ENCODE measurements at regions not wholly inside any gene's neighbourhood (a gene's known extent, or its start where the extent isn't known, plus 50 kb on each side); places are given as distances from the start of the nearest gene placed in this dataset.

DNA sequence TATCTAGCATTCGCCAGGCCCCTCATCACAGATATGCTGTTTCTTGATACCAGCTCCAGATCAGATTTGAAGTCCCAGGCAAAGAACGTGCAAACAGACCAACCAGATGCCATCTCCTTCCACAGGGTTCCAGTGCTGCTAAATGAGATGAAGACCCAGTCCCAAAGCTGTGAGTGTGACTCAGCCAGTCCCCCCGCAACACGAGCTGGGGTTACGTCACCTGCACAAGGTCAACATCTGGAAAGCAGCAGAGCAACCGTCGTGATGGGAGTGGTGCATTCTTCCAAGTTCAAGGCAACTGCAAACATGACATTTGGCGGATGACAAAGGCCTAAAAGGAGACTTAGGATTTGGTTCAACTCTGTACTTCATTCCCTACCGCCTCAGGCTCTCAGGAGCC is 69.6 kb upstream of the TIAM1 start:
- POLR2A ChIA-PET = no interaction called here
- CTCF ChIA-PET = no interaction called here
- TF ChIP-seq ARNT (IDR thresholded peaks at IDR 0.05) (no peak), LEF1 (IDR thresholded peaks at IDR 0.05; ENCODE audit: borderline replicate concordance) (no peak), HDGF (IDR thresholded peaks at IDR 0.05; ENCODE audit: borderline replicate concordance) (no peak), FOXA1 (IDR thresholded peaks at IDR 0.05) (no peak), SP1 (IDR thresholded peaks at IDR 0.05) (no peak), SUZ12 (IDR thresholded peaks at IDR 0.05) (no peak), CTBP1 (IDR thresholded peaks at IDR 0.05; ENCODE audit: borderline replicate concordance) (no peak), PKNOX1 (IDR thresholded peaks at IDR 0.05) (no peak)
- no peak for DNase-seq (ENCODE audit: extremely low spot score)

- no peak for TF ChIP-seq ZNF384 (IDR thresholded peaks at IDR 0.05)
- TF ChIP-seq BHLHE40 (IDR thresholded peaks at IDR 0.05; ENCODE audit: borderline replicate concordance) = no peak
- no peak for TF ChIP-seq SUZ12 (IDR thresholded peaks at IDR 0.05)
- no peak for TF ChIP-seq CTBP1 (IDR thresholded peaks at IDR 0.05; ENCODE audit: borderline replicate concordance)
- no peak for TF ChIP-seq PKNOX1 (IDR thresholded peaks at IDR 0.05)
- no peak for TF ChIP-seq ARNT (IDR thresholded peaks at IDR 0.05)
- no peak for TF ChIP-seq TARDBP (IDR thresholded peaks at IDR 0.05)
- no peak for TF ChIP-seq HDGF (IDR thresholded peaks at IDR 0.05; ENCODE audit: borderline replicate concordance)
- TF ChIP-seq FOXM1 (IDR thresholded peaks at IDR 0.05; ENCODE audit: borderline replicate concordance) = no peak
- no peak for DNase-seq (ENCODE audit: extremely low spot score)
- CTCF ChIA-PET = interaction anchor here (0.7 kb wide), 1 partner anchor 175 kb away, joined by 3 read pairs; no protein-coding TSS in a partner anchor
Measured at GRCh38 chr21:31410499-31411131, 66.6 kb upstream of the TIAM1 start.

GRCh38 chr21:31409831-31410487 is 65.9 kb upstream of the TIAM1 start:
- DNase-seq (ENCODE audit: extremely low spot score) = no peak
- ChIA-PET CTCF (no interaction called here), POLR2A (no interaction called here)
- TF ChIP-seq SP1 (IDR thresholded peaks at IDR 0.05) (no peak), CTBP1 (IDR thresholded peaks at IDR 0.05; ENCODE audit: borderline replicate concordance) (no peak), ARNT (IDR thresholded peaks at IDR 0.05) (no peak), ZNF384 (IDR thresholded peaks at IDR 0.05) (no peak), NFRKB (IDR thresholded peaks at IDR 0.05) (no peak), FOXK2 (IDR thresholded peaks at IDR 0.05) (no peak), ELF4 (IDR thresholded peaks at IDR 0.05) (no peak), SUZ12 (IDR thresholded peaks at IDR 0.05) (no peak), HDGF (IDR thresholded peaks at IDR 0.05; ENCODE audit: borderline replicate concordance) (no peak)

More at GRCh38 chr21:31410499-31411131, 66.6 kb upstream of the TIAM1 start:
- POLR2A ChIA-PET = no interaction called here

GRCh38 chr21:31408301-31409088 is 64.4 kb upstream of the TIAM1 start:
- TF ChIP-seq SP1 (IDR thresholded peaks at IDR 0.05) (no peak), L3MBTL2 (conservative IDR thresholded peaks at IDR 0.05) (no peak), HDGF (IDR thresholded peaks at IDR 0.05; ENCODE audit: borderline replicate concordance) (no peak), ZNF384 (IDR thresholded peaks at IDR 0.05) (no peak), LEF1 (IDR thresholded peaks at IDR 0.05; ENCODE audit: borderline replicate concordance) (no peak), ELF4 (IDR thresholded peaks at IDR 0.05) (no peak), ARNT (IDR thresholded peaks at IDR 0.05) (no peak), FOXK2 (IDR thresholded peaks at IDR 0.05) (no peak), FOXM1 (IDR thresholded peaks at IDR 0.05; ENCODE audit: borderline replicate concordance) (no peak), TARDBP (IDR thresholded peaks at IDR 0.05) (no peak), FOXA1 (IDR thresholded peaks at IDR 0.05) (no peak), BHLHE40 (IDR thresholded peaks at IDR 0.05; ENCODE audit: borderline replicate concordance) (no peak), CTBP1 (IDR thresholded peaks at IDR 0.05; ENCODE audit: borderline replicate concordance) (no peak)
- ChIA-PET CTCF (no interaction called here), POLR2A (no interaction called here)
- no peak for DNase-seq (ENCODE audit: extremely low spot score)

DNA sequence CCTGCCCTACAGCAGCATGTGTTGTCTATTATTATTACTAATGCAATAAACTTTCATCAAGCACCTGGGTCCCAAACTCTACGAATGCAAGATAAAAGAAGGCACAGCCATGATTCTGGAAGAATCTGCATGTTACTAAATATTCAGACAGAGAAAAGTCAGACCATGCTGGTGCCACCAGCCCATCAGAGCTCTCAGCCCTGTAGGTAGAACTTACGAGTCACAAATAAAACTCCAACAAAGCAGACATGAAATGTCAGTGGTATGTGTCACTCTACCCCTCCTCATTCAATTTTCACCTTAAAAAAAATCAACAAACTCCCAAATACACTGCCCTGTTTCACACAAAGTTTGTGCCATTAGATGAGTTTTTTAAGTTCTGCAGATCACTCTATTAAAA is 62.4 kb upstream of the TIAM1 start:
- no peak for DNase-seq (ENCODE audit: extremely low spot score)
- ChIA-PET CTCF (no interaction called here), POLR2A (no interaction called here)
- TF ChIP-seq HDGF (IDR thresholded peaks at IDR 0.05; ENCODE audit: borderline replicate concordance) (no peak), FOXA1 (IDR thresholded peaks at IDR 0.05) (no peak), CTBP1 (IDR thresholded peaks at IDR 0.05; ENCODE audit: borderline replicate concordance) (no peak), FOXK2 (IDR thresholded peaks at IDR 0.05) (no peak), L3MBTL2 (conservative IDR thresholded peaks at IDR 0.05) (no peak), BHLHE40 (IDR thresholded peaks at IDR 0.05; ENCODE audit: borderline replicate concordance) (no peak), ARNT (IDR thresholded peaks at IDR 0.05) (no peak), ZNF384 (IDR thresholded peaks at IDR 0.05) (no peak), LEF1 (IDR thresholded peaks at IDR 0.05; ENCODE audit: borderline replicate concordance) (no peak), FOXM1 (IDR thresholded peaks at IDR 0.05; ENCODE audit: borderline replicate concordance) (no peak), ELF4 (IDR thresholded peaks at IDR 0.05) (no peak), PKNOX1 (IDR thresholded peaks at IDR 0.05) (no peak), TARDBP (IDR thresholded peaks at IDR 0.05) (no peak), NFRKB (IDR thresholded peaks at IDR 0.05) (no peak), SP1 (IDR thresholded peaks at IDR 0.05) (no peak), SUZ12 (IDR thresholded peaks at IDR 0.05) (no peak)

Data from HEK293T (cell line).